HUDEP-2 (cell line): ENCODE measurements at regions not wholly inside any gene's neighbourhood (a gene's known extent, or its start where the extent isn't known, plus 50 kb on each side); places are given as distances from the start of the nearest gene placed in this dataset.

Experiments
- DNase-seq, 76 experiments: peaks; one replicate each; lab custom pipeline; 2025; ENCODE audit not compliant: unreplicated experiment in 76 of 76; lab: John Stamatoyannopoulos, UW

- no peak for DNase-seq
Measured at GRCh38 chr11:111148953-111149352, 96.6 kb upstream of the POU2AF2 start.

GRCh38 chr11:111148121-111148520 lies 97.4 kb upstream of the POU2AF2 start:
- no peak for DNase-seq

- DNase-seq: no peak
Measured at GRCh38 chr11:111137846-111138245, 107.7 kb upstream of the POU2AF2 start.

- DNase-seq: no peak
Measured at GRCh38 chr11:111135778-111136570, 109.6 kb upstream of the POU2AF2 start.

- DNase-seq: no peak
Measured at GRCh38 chr11:111135101-111135500, 110.4 kb upstream of the POU2AF2 start.

GRCh38 chr11:111128076-111128870 lies 117.3 kb upstream of the POU2AF2 start:
- no peak for DNase-seq

GRCh38 chr11:111124724-111125123 lies 120.8 kb upstream of the POU2AF2 start:
- DNase-seq: no peak

GRCh38 chr11:111123463-111124398 lies 121.8 kb upstream of the POU2AF2 start:
- no peak for DNase-seq

- DNase-seq: no peak
Measured at GRCh38 chr11:111120696-111121302, 124.7 kb upstream of the POU2AF2 start.

GRCh38 chr11:111120161-111120560 lies 125.4 kb upstream of the POU2AF2 start:
- DNase-seq: no peak

- no peak for DNase-seq
Measured at GRCh38 chr11:111119751-111120150, 125.8 kb upstream of the POU2AF2 start.

GRCh38 chr11:111115890-111116289 lies 129.6 kb upstream of the POU2AF2 start:
- no peak for DNase-seq

GRCh38 chr11:111114091-111114490 lies 131.4 kb upstream of the POU2AF2 start:
- DNase-seq: no peak

- no peak for DNase-seq
Measured at GRCh38 chr11:111112614-111113013, 132.9 kb upstream of the POU2AF2 start.

- DNase-seq: no peak
Measured at GRCh38 chr11:111107501-111107900, 138.0 kb upstream of the POU2AF2 start.

GRCh38 chr11:111106641-111107040 lies 138.9 kb upstream of the POU2AF2 start:
- no peak for DNase-seq

- no peak for DNase-seq
Measured at GRCh38 chr11:111105566-111105965, 140.0 kb upstream of the POU2AF2 start.

GRCh38 chr11:111104185-111104584 lies 141.3 kb upstream of the POU2AF2 start:
- no peak for DNase-seq

- no peak for DNase-seq
Measured at GRCh38 chr11:111101881-111102280, 143.6 kb upstream of the POU2AF2 start.

- no peak for DNase-seq
Measured at GRCh38 chr11:111099028-111099713, 146.4 kb upstream of the POU2AF2 start.
